NAMALWA (cell line): ENCODE measurements at regions not wholly inside any gene's neighbourhood (a gene's known extent, or its start where the extent isn't known, plus 50 kb on each side); places are given as distances from the start of the nearest gene placed in this dataset.

Experiments used
- DNase-seq: peaks from one replicate; pipeline ENCODE4 v3.0.0-alpha.2; 2015; ENCODE audit warnings: low spot score

- DNase-seq, result no peak
These were observed 66.1 kb upstream of the KAT6B start for GRCh38 chr10:74760086-74760979.

- DNase-seq, result no peak
These were observed 62.3 kb upstream of the KAT6B start for GRCh38 chr10:74763934-74764591.

GRCh38 chr10:74765465-74765975 lies 60.9 kb upstream of the KAT6B start:
- DNase-seq, result no peak

- DNase-seq, result no peak
These were observed 59.9 kb upstream of the KAT6B start for GRCh38 chr10:74766501-74766900.

GRCh38 chr10:74770400-74770799 lies 56.0 kb upstream of the KAT6B start:
- DNase-seq, result peak; percentile 9

- DNase-seq, result peak; percentile 17
These were observed 55.3 kb upstream of the KAT6B start for GRCh38 chr10:74771054-74771453.

- DNase-seq, result no peak
These were observed 51.3 kb upstream of the KAT6B start for GRCh38 chr10:74775099-74775498.
